ENCODE measurements at regions not wholly inside any gene's neighbourhood (a gene's known extent, or its start where the extent isn't known, plus 50 kb on each side); places are given as distances from the start of the nearest gene placed in this dataset.

- no peak for TF ChIP-seq ZNF462 (CRISPR knock-in tag; IDR thresholded peaks at IDR 0.05)
Measured at GRCh38 chr4:28256295-28256694, 1395.7 kb downstream of the STIM2 start (continued).

- no peak overlapping the region for H3K4me3 ChIP-seq
- no peak overlapping the region for H2AFZ ChIP-seq
- DNase-seq (ENCODE audit: low spot score) (no peak), ATAC-seq (no peak)
- Mint-ChIP-seq H3K9me3 (peaks cover 13% of the 10 kb centered on the region; the same call in 2 of the 3 replicates), H3K36me3 (ENCODE audit: low read depth) (no peaks in the 10 kb centered on the region; the same call in 2 of the 3 replicates), H3K27me3 (ENCODE audit: insufficient read depth, low read depth, poor library complexity) (no peaks in the 10 kb centered on the region), H3K4me3 (no peak overlapping the region), H3K27ac (no peak overlapping the region), H3K4me1 (no peaks in the 10 kb centered on the region)
- H4K20me1 ChIP-seq (replicated peaks; ENCODE audit: insufficient read depth): no peaks in the 10 kb centered on the region
- H3K36me3 ChIP-seq (ENCODE audit: insufficient read depth): no peaks in the 10 kb centered on the region
- no peaks in the 10 kb centered on the region for H3K9me2 ChIP-seq (ENCODE audit: insufficient read depth)
- H3K27me3 ChIP-seq (ENCODE audit: insufficient read depth): no peaks in the 10 kb centered on the region
- H3F3A ChIP-seq (replicated peaks; ENCODE audit: low read depth): no peaks in the 10 kb centered on the region
- H3K27ac ChIP-seq (ENCODE audit: low read depth): no peak overlapping the region
- H3K4me1 ChIP-seq (ENCODE audit: insufficient read depth): no peaks in the 10 kb centered on the region
- H3K4me2 ChIP-seq: no peak overlapping the region
- no peaks in the 10 kb centered on the region for H3K79me2 ChIP-seq (replicated peaks; ENCODE audit: insufficient read depth)
- no peak for TF ChIP-seq STAT1 (IDR thresholded peaks at IDR 0.05; ENCODE audit: unreplicated experiment)
- no peak for TF ChIP-seq NANOG (IDR thresholded peaks at IDR 0.05; ENCODE audit: borderline replicate concordance)
- TF ChIP-seq EZH2 (IDR thresholded peaks at IDR 0.05; ENCODE audit: low read depth, unreplicated experiment): no peak
- TF ChIP-seq ZNF331 (CRISPR knock-in tag; IDR thresholded peaks at IDR 0.05; ENCODE audit: low read depth): no peak
- no peak for TF ChIP-seq CREB1 (CRISPR knock-in tag; IDR thresholded peaks at IDR 0.05; ENCODE audit: low read depth)
- no peak for TF ChIP-seq ZNF114 (CRISPR knock-in tag; IDR thresholded peaks at IDR 0.05)
- TF ChIP-seq CTCF (conservative IDR thresholded peaks at IDR 0.05; ENCODE audit: low read depth in 2 of 2): no peak
- TF ChIP-seq ZNF462 (CRISPR knock-in tag; IDR thresholded peaks at IDR 0.05): no peak
- no peak for TF ChIP-seq EZH2phosphoT487 (IDR thresholded peaks at IDR 0.05; ENCODE audit: unreplicated experiment)
Measured at GRCh38 chr4:28259951-28260350, 1399.3 kb downstream of the STIM2 start.
